ENCODE measurements at regions not wholly inside any gene's neighbourhood (a gene's known extent, or its start where the extent isn't known, plus 50 kb on each side); places are given as distances from the start of the nearest gene placed in this dataset.

DNA sequence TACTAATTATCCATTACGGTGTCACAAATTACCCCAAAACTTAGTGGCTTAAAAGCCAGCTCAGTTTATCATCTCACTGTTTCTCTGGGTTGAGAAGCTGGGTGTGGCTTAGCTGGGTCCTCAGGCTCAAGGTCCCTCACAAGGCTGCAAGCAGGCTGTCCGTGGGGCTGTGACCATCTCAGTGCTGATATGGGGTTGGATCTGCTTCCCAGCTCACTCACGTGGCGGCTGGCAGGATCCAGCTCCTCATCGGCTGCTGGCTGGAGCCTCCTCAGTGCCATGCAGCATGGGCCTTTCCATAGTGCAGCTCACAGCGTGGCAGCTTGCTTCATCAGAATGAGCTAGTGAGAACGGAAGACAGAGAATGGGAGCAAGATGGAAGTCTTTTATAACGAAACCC, 128.5 kb upstream of the CPEB4 start:
- no peak for DNase-seq (ENCODE audit: low spot score in 2 of 2)
- FAIRE-seq, result no peak

GRCh38 chr5:173760461-173761177, 127.5 kb upstream of the CPEB4 start:
- DNase-seq (ENCODE audit: low spot score in 2 of 2) (no peak), FAIRE-seq (no peak)

DNA sequence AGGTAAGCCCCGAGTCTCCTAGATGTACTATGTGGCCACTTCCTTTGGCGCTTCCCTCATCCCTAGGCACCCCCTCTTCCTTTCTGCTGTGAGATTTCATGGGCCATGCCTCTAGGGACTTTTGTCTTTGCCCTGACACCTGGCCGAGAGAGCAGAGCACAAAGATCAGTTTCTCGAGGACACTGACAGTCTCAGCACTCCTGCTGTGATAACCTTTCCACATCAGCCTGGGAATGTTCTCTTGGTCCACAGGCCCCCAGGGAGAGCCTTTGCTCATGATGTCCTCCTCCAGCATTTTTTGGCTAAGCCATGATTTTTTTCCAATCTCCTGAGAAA, 127.0 kb upstream of the CPEB4 start:
- FAIRE-seq (no peak), DNase-seq (ENCODE audit: low spot score in 2 of 2) (no peak)

GRCh38 chr5:173762045-173762444, 126.1 kb upstream of the CPEB4 start:
- DNase-seq (ENCODE audit: low spot score in 2 of 2) (no peak), FAIRE-seq (no peak)

- FAIRE-seq (no peak), DNase-seq (ENCODE audit: low spot score in 2 of 2) (no peak)
Measured at GRCh38 chr5:173762930-173763329, 125.2 kb upstream of the CPEB4 start.

DNA sequence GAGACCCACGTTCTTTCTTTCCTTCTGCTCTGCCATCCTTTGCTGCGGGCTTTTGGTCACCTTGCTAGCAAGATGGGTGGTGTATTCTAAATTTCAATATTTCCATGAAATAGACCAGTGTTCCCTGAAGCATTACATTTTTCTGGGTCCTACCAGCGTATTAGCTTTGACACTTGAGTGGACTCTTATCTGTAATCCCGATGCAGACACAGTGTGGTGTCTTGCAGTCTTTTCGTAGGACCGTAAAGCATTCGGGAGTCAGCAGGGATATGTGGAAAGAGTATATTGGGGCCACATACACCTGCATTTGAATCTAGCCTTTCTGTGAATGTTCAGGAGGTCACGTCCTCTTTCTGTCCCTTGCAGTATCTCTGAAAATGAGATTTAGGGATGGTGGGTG, 124.7 kb upstream of the CPEB4 start:
- DNase-seq (ENCODE audit: low spot score in 2 of 2) (no peak), FAIRE-seq (no peak)

DNA sequence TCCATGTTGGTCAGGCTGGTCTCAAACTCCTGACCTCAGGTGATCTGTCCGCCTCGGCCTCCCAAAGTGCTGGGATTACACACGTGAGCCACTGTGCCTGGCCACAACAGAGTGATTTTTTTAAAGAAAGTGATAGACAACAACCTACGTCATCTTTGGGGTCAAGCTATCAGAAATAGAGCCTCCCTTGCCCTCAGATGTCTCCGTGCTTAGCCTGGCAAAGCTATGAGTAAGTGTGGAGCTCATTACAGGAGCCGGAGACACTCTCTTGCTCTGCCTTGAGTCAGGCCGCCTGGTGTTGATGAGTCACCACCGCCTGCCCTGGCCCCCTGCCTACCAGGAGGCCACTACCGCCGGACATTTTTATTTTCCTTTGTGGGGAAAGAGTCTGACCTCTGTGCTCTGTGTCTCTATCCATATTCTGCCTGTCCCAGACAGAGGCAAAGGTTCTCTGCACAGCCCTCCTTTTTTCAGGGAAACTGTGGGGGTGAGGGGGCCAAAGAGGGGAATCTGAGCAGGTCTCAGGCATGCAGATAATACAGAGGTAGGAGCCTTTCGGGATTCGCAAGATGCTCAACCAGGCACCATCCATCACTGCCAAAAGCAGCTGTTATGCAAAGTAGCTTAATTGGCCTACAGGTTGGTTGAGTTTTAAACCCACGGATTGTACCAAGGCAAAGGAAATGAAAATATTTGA, 123.7 kb upstream of the CPEB4 start:
- FAIRE-seq (no peak), DNase-seq (ENCODE audit: low spot score in 2 of 2) (peak in 1 of 2 donors; percentile 51)

- DNase-seq (ENCODE audit: low spot score in 2 of 2) (no peak), FAIRE-seq (no peak)
Measured at GRCh38 chr5:173765029-173765644, 123.0 kb upstream of the CPEB4 start.

- FAIRE-seq (no peak), DNase-seq (ENCODE audit: low spot score in 2 of 2) (no peak)
Measured at GRCh38 chr5:173765661-173766060, 122.5 kb upstream of the CPEB4 start.

GRCh38 chr5:173767574-173768266, 120.4 kb upstream of the CPEB4 start:
- no peak for DNase-seq (ENCODE audit: low spot score in 2 of 2)
- no peak for FAIRE-seq

- no peak for DNase-seq (ENCODE audit: low spot score in 2 of 2)
Measured at GRCh38 chr5:173768267-173768806, 119.8 kb upstream of the CPEB4 start.

GRCh38 chr5:173768891-173769290, 119.3 kb upstream of the CPEB4 start:
- FAIRE-seq, result no peak
- no peak for DNase-seq (ENCODE audit: low spot score in 2 of 2)

More at GRCh38 chr5:173768267-173768806, 119.8 kb upstream of the CPEB4 start:
- FAIRE-seq, result no peak

- DNase-seq (ENCODE audit: low spot score in 2 of 2) (no peak), FAIRE-seq (no peak)
Measured at GRCh38 chr5:173770637-173771036, 117.5 kb upstream of the CPEB4 start.

DNA sequence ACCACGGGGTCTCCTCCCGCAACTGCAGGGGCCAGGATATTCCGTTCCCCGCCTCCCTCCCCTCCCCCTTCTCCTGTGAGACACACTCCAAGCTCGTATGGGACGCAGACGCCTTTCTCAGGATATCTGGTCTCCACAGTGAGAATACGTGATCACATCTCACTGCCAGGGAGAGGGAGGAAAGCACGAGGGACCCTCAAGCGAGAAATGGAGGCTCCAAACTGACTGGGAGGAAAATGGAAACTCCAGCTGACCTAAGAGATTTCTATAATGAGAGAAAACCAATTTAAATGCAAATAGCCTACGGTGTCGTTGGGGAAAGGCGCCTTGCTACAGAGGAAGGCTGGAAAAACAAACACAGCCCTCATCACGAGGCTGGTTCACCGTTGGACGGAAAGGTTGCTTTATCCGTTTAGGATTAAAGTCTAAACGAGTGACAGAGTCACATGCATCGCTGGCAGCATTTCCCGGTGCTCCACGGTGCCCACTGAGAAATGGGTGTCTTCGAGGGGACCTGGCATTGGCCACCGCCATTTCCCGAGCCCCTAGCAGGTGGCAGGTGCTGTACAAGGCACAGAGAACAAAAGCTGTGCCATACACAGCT, 116.9 kb upstream of the CPEB4 start:
- FAIRE-seq (no peak), DNase-seq (ENCODE audit: low spot score in 2 of 2) (no peak)

DNA sequence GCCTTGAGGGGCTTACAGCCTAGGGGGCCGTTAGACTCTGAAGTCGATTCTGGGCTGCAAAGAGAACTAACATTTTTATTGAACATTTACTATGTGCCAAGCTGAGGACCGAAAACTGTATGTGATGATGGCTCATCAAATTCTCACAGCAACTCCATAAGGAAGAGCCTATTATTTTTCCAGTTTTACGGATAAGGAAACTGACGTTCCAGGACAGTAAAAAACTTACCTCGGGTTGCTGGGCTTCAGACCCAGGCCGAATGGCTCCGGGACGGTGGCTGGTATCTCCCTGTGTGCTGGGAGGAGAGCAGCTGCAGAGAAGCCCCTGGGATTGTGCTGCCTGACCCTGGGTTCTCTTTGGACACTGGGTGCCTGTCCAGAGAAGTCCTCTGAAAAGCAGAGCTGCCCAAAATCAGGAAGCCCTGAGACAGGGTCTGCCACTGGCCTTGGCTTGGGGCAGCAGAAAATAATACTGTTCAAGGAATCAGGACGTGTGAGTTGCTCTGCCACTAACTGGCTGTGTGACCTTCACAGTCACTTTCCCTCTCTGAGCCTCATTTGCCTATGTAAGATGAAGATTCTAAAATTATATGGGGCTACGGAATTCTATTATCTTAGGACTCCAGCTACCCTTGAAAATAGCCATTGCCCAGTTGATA, 116.3 kb upstream of the CPEB4 start:
- no peak for DNase-seq (ENCODE audit: low spot score in 2 of 2)
- no peak for FAIRE-seq

- DNase-seq (ENCODE audit: low spot score in 2 of 2) (no peak), FAIRE-seq (no peak)
Measured at GRCh38 chr5:173772384-173773059, 115.6 kb upstream of the CPEB4 start.

DNA sequence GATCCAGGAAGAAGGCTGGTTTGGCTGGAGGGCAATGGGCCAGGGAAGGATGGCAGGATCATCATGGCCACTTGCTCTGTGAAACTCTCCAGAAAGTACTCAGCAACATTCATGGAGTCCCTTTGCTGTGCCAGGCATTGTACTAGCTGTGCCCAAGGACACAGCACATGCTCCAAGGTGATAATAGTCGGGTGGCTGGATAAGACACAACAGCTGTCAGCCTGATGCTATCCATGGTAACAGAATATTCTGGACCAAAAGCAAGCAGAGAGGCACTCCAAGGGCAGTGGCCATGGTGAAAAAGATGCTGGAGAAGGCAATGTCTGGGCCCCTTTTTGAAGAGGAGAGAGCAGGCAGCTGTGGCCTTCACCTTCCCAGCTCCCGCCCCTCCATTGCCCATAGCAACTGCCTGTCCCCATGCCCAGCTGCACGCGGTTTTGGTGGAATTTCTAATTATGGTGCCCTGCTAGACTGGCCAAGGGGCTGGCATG, 113.8 kb upstream of the CPEB4 start:
- DNase-seq (ENCODE audit: low spot score in 2 of 2), result no peak
- no peak for FAIRE-seq

- DNase-seq (ENCODE audit: low spot score in 2 of 2), result no peak
- FAIRE-seq, result no peak
Measured at GRCh38 chr5:173775261-173776197, 112.6 kb upstream of the CPEB4 start.
